Stomach (tissue), 4 donors: ENCODE measurements at regions not wholly inside any gene's neighbourhood (a gene's known extent, or its start where the extent isn't known, plus 50 kb on each side); places are given as distances from the start of the nearest gene placed in this dataset.

Experiments used
- CTCF ChIP-seq, 7 experiments: fragments of 450-650 bp in 4 of 7; fragments of 200-600 bp in 3 of 7; sonication (generic) in 3 of 7; IDR thresholded peaks; one replicate each; pipeline ENCODE4 v1.5.1; 2016 to 2019; ENCODE audit warnings: antibody characterized with exemption in 7 of 7, control low read depth in 2 of 7, mild to moderate bottlenecking in 1 of 7
- POLR2A ChIP-seq, 4 donors: fragments of 450-650 bp; IDR thresholded peaks; one replicate each; pipeline ENCODE4 v1.6.1; 2016; ENCODE audit warnings: antibody characterized with exemption in 4 of 4, control low read depth in 2 of 4, mild to moderate bottlenecking in 1 of 4, moderate library complexity in 1 of 4

DNA sequence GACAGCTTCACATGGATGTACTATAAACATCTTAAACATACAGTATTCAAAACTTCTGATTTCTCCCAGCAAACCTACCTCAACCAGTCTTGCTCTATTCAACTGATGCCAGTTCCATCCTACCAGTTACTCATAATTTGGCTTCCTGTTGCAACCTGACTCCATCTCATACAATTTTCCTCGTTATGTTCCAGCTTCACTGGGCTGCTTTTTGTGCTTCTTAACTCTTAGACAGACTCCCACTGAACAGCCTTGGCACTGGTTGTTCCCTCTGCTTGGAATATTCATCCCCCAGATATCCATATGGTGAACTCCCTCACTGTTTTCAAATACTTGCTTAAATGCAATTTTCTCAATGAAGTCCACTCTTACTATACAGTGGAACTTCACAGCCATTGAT is 249.2 kb downstream of the AEBP2 start:
- TF ChIP-seq CTCF (IDR thresholded peaks at IDR 0.05) (no peak), POLR2A (IDR thresholded peaks at IDR 0.05) (no peak)
